Parathyroid adenoma (tissue), 2 donors: ENCODE measurements at regions not wholly inside any gene's neighbourhood (a gene's known extent, or its start where the extent isn't known, plus 50 kb on each side); places are given as distances from the start of the nearest gene placed in this dataset.

Experiments
- H2AFZ ChIP-seq: fragments of 300-600 bp; sonication (generic); one replicate; pipeline ENCODE4 v1.7.0; 2017; ENCODE audit warnings: antibody characterized with exemption, mild to moderate bottlenecking
- H3K27ac ChIP-seq: fragments of 300-600 bp; sonication (generic); one replicate; pipeline ENCODE4 v1.7.0; 2017
- H3K27me3 ChIP-seq: fragments of 300-600 bp; sonication (generic); one replicate; pipeline ENCODE4 v1.7.0; 2017; ENCODE audit warnings: low read length; ENCODE audit not compliant: control insufficient read depth, insufficient read depth
- H3K36me3 ChIP-seq: fragments of 300-600 bp; sonication (generic); one replicate; pipeline ENCODE4 v1.7.0; 2017; ENCODE audit warnings: low read length; ENCODE audit not compliant: control insufficient read depth, insufficient read depth
- H3K4me1 ChIP-seq: fragments of 300-600 bp; sonication (generic); one replicate; pipeline ENCODE4 v1.7.0; 2017; ENCODE audit warnings: control low read depth
- H3K4me2 ChIP-seq: fragments of 300-600 bp; sonication (generic); one replicate; pipeline ENCODE4 v1.7.0; 2017; ENCODE audit warnings: low read length
- H3K4me3 ChIP-seq: fragments of 300-600 bp; sonication (generic); one replicate; pipeline ENCODE4 v1.7.0; 2017; ENCODE audit warnings: low read depth, low read length
- H3K79me2 ChIP-seq: fragments of 300-600 bp; sonication (generic); one replicate; pipeline ENCODE4 v1.7.0; 2017; ENCODE audit warnings: control low read depth
- H3K9ac ChIP-seq: fragments of 300-600 bp; sonication (generic); one replicate; pipeline ENCODE4 v1.7.0; 2017; ENCODE audit warnings: mild to moderate bottlenecking
- H3K9me3 ChIP-seq: fragments of 300-600 bp; sonication (generic); one replicate; pipeline ENCODE4 v1.7.0; 2017; ENCODE audit warnings: low read length; ENCODE audit not compliant: control insufficient read depth
- TF ChIP-seq, protein P1 (sequence below): fragments of 300-600 bp; sonication (generic); IDR thresholded peaks from one replicate; pipeline ENCODE4 v1.7.0; 2017; ENCODE audit warnings: antibody characterized with exemption, mild to moderate bottlenecking
- donor health status: primary hyperparathyroidism.

DNA sequence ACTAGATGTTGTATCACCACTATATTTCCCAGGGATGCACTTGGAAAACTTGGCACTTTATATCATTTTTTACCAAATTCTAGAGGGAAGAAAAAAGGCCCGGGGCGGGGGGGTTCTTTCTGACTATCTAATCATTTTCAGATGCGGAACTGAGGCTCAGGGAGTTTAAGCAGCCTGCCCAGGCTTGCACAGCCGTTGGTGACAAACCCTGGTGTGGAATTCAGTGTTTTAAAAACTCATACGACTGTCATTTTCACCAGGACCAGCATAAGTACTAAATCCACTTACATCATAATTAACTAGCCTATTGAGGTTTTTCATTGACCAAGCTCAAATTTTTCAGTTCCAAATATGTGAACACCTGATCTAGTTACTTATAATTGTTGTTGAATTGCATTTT is 181.0 kb downstream of the IPO8 start:
- no peak overlapping the region for H3K27ac ChIP-seq
- H3K27me3 ChIP-seq = no peaks in the 10 kb centered on the region
- H3K4me3 ChIP-seq = no peak overlapping the region
- no peak overlapping the region for H3K4me2 ChIP-seq
- H3K79me2 ChIP-seq = no peaks in the 10 kb centered on the region
- TF ChIP-seq, protein P1, sequence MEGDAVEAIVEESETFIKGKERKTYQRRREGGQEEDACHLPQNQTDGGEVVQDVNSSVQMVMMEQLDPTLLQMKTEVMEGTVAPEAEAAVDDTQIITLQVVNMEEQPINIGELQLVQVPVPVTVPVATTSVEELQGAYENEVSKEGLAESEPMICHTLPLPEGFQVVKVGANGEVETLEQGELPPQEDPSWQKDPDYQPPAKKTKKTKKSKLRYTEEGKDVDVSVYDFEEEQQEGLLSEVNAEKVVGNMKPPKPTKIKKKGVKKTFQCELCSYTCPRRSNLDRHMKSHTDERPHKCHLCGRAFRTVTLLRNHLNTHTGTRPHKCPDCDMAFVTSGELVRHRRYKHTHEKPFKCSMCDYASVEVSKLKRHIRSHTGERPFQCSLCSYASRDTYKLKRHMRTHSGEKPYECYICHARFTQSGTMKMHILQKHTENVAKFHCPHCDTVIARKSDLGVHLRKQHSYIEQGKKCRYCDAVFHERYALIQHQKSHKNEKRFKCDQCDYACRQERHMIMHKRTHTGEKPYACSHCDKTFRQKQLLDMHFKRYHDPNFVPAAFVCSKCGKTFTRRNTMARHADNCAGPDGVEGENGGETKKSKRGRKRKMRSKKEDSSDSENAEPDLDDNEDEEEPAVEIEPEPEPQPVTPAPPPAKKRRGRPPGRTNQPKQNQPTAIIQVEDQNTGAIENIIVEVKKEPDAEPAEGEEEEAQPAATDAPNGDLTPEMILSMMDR = no peak
- H3K4me1 ChIP-seq = no peaks in the 10 kb centered on the region
- no peaks in the 10 kb centered on the region for H3K9me3 ChIP-seq
- H3K9ac ChIP-seq = no peak overlapping the region
- H2AFZ ChIP-seq = no peak overlapping the region
- H3K36me3 ChIP-seq = no peaks in the 10 kb centered on the region

DNA sequence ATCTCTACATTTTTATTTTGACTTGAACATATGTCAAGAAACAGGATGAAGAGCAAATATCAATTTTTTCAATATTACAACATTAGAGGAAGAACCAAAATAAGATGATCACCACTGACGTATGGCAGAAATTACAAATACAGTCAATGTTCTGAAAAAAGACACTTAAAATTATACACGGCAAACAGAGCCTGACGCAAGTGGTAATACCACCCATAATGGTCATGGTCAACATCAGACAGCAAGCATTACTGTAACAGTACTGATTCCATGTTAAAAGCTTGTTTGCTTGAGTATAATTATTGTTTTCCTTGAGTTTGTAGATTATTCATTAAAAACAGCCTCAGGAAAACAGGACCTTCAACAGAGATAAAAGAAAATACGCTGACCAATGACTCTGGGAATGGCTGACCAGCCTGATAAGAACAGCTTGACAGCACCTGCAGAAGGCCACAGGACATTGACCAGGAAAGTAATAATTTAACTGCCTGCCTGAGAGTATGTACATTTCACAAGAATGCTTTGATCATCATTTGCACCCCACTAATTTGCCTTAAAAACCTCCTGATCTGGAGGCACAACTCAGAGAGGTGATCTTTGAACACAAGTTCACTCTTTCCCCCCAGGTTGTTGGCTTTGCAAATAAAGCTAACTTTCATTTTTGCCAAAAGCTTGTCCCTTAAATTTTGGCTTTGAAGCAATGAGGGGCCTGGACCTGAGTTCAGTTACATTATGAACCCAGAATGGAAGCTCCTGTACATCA is 187.3 kb downstream of the IPO8 start:
- Histone ChIP-seq H3K79me2 (no peaks in the 10 kb centered on the region), H3K27ac (no peak overlapping the region), H3K9me3 (no peaks in the 10 kb centered on the region), H3K9ac (no peak overlapping the region), H3K4me2 (no peak overlapping the region), H3K36me3 (no peaks in the 10 kb centered on the region), H2AFZ (no peak overlapping the region), H3K4me3 (no peak overlapping the region), H3K4me1 (no peaks in the 10 kb centered on the region), H3K27me3 (no peaks in the 10 kb centered on the region)
- TF ChIP-seq, protein P1 = no peak

DNA sequence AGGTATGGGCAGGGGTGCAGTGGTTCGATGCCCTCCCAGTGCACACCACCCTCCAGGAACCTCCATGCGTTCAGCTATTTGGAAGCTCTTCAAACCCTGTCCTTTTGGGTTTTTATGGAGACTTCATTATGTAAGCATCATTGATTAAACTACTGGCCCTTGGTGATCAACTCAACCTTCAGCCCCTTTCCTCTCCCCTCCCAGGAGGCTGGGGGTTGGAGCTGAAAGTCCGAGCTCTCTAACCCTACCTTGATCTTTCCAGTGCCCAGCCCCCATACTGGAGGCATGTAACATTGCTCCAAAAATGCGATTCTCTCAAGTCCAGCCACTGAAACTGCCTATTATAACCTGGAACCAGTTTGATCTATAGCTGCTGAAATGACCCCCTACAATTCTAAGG is 188.1 kb downstream of the IPO8 start:
- Histone ChIP-seq H3K27ac (no peak overlapping the region), H3K27me3 (no peaks in the 10 kb centered on the region), H3K4me2 (no peak overlapping the region), H3K9ac (no peak overlapping the region), H3K79me2 (no peaks in the 10 kb centered on the region), H3K4me3 (no peak overlapping the region), H3K36me3 (no peaks in the 10 kb centered on the region), H2AFZ (no peak overlapping the region), H3K9me3 (no peaks in the 10 kb centered on the region), H3K4me1 (no peaks in the 10 kb centered on the region)
- TF ChIP-seq, protein P1 = no peak

DNA sequence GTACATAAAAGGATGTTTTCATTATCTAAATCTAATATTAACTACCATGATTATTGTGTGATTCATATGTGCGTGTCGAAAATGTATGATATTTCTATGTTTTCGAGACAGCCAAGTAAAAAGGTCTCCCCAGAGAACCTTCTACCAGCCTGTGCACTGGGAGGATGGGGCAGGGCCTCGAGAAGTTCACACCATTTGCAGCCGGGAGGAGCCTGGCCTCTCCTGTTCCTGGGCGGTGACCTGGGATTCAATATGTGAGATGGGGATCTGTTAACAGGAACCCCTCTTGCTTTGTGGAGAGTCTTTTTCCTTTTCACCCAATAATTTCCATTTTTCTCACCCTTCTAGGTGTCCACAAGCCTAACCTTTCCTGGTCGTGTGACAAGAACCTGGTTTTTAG is 189.3 kb downstream of the IPO8 start:
- Histone ChIP-seq H3K9me3 (no peaks in the 10 kb centered on the region), H3K36me3 (no peaks in the 10 kb centered on the region), H3K79me2 (no peaks in the 10 kb centered on the region), H3K9ac (no peak overlapping the region), H3K4me2 (no peak overlapping the region), H3K4me1 (no peaks in the 10 kb centered on the region), H2AFZ (no peak overlapping the region), H3K27ac (no peak overlapping the region), H3K4me3 (no peak overlapping the region), H3K27me3 (no peaks in the 10 kb centered on the region)
- TF ChIP-seq, protein P1 = no peak

DNA sequence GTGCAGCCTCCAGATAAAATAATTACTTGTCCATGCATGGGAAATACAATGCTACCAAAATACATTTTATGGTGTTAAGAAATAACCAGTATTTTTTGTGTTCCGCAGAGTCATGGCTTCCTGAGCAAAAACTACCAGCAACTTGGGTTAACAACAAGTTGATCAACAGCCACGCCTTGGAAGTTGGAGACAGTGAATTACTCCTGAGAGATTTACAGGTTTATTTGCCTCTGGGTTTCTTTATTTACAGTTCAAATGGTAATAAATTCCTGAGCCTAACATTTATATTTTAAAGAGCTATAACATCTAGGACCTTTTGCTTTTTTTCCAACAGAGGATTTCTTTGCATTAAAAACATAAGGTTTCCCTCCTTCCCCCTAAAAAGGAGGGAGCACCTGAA is 194.0 kb downstream of the IPO8 start:
- TF ChIP-seq, protein P1 = no peak
- Histone ChIP-seq H3K9me3 (no peaks in the 10 kb centered on the region), H3K79me2 (no peaks in the 10 kb centered on the region), H2AFZ (no peak overlapping the region), H3K27ac (no peak overlapping the region), H3K4me1 (no peaks in the 10 kb centered on the region), H3K4me2 (no peak overlapping the region), H3K9ac (no peak overlapping the region), H3K27me3 (no peaks in the 10 kb centered on the region), H3K4me3 (no peak overlapping the region), H3K36me3 (no peaks in the 10 kb centered on the region)
